CD4-positive, alpha-beta memory T cell (primary cell): ENCODE measurements at regions not wholly inside any gene's neighbourhood (a gene's known extent, or its start where the extent isn't known, plus 50 kb on each side); places are given as distances from the start of the nearest gene placed in this dataset.
"Not testable (repeated sequence)": the region's sequence is repeated elsewhere in the genome, so short reads cannot be mapped to it uniquely, and the experiment has no call there.

ENCODE experiments used
- CTCF ChIA-PET: fragments of 350-600 bp; sonication (Branson Sonifier 250); formaldehyde crosslinking; loops from one replicate; lab custom pipeline; 2021; ENCODE audit warnings: inconsistent platforms; ENCODE audit not compliant: partially characterized antibody; lab: Charles Lee
- POLR2A ChIA-PET: fragments of 350-600 bp; sonication (Branson Sonifier 250); formaldehyde crosslinking; loops from one replicate; lab custom pipeline; 2021; ENCODE audit not compliant: partially characterized antibody; lab: Charles Lee
- DNase-seq, 5 donors: peaks; one replicate each; pipeline versions ENCODE4 v3.0.0 to v3.0.0-alpha.2; 2020 to 2022; ENCODE audit warnings: mixed read lengths in 1 of 5
- H3K27ac ChIP-seq: one replicate; pipeline ENCODE4 v1.7.0; 2013; ENCODE audit warnings: low read depth, low read length
- H3K27me3 ChIP-seq: 2 replicates; pipeline ENCODE4 v1.7.0; 2013; ENCODE audit warnings: mild to moderate bottlenecking, low read length, moderate library complexity; ENCODE audit not compliant: insufficient read depth
- H3K36me3 ChIP-seq: 2 replicates; pipeline ENCODE4 v1.7.0; 2013; ENCODE audit warnings: mild to moderate bottlenecking, low read length, moderate library complexity; ENCODE audit not compliant: insufficient read depth
- H3K4me1 ChIP-seq: 2 replicates; pipeline ENCODE4 v1.7.0; 2013; ENCODE audit warnings: mild to moderate bottlenecking, low read length, moderate library complexity; ENCODE audit not compliant: insufficient read depth
- H3K4me3 ChIP-seq, 2 donors: one replicate each; pipeline ENCODE4 v1.7.0; 2013; ENCODE audit warnings: low read length in 2 of 2, mild to moderate bottlenecking in 1 of 2
- H3K9me3 ChIP-seq, 2 donors: one replicate each; pipeline ENCODE4 v1.7.0; 2013; ENCODE audit warnings: low read length in 2 of 2, control low read depth in 1 of 2; ENCODE audit not compliant: control insufficient read depth in 1 of 2
- H3K27ac Mint-ChIP-seq, 7 donors: one replicate each; pipeline ENCODE4 v1.8.0; 2020 to 2021; ENCODE audit warnings: mixed read lengths in 7 of 7, mild to moderate bottlenecking in 6 of 7, inconsistent platforms in 3 of 7, moderate library complexity in 3 of 7
- H3K27me3 Mint-ChIP-seq, 2 donors: one replicate each; pipeline ENCODE4 v1.8.0; 2020 to 2021; ENCODE audit warnings: mixed read lengths in 2 of 2
- H3K36me3 Mint-ChIP-seq, 2 donors: one replicate each; pipeline ENCODE4 v1.8.0; 2020 to 2021; ENCODE audit warnings: mixed read lengths in 2 of 2, inconsistent platforms in 1 of 2, mild to moderate bottlenecking in 1 of 2
- H3K4me1 Mint-ChIP-seq, 4 donors: one replicate each; pipeline ENCODE4 v1.8.0; 2020 to 2021; ENCODE audit warnings: mixed read lengths in 4 of 4, mild to moderate bottlenecking in 1 of 4
- H3K4me3 Mint-ChIP-seq, 8 donors: one replicate each; pipeline ENCODE4 v1.8.0; 2020 to 2021; ENCODE audit warnings: mixed read lengths in 8 of 8, mild to moderate bottlenecking in 7 of 8, moderate library complexity in 6 of 8, inconsistent platforms in 3 of 8
- H3K9me3 Mint-ChIP-seq, 8 donors: one replicate each; pipeline ENCODE4 v1.8.0; 2020 to 2021; ENCODE audit warnings: mixed read lengths in 8 of 8, mild to moderate bottlenecking in 5 of 8, inconsistent platforms in 3 of 8, moderate library complexity in 1 of 8
- intact Hi-C: fragments of 100-400 bp; cut with micrococcal nuclease; formaldehyde crosslinking; loops from one replicate; pipeline ENCODE4 v1.15.1; 2023

GRCh38 chr12:111242184-111242583 is 126.7 kb downstream of the PHETA1 start:
- Histone ChIP-seq H3K27ac (no peak overlapping the region), H3K36me3 (no peaks in the 10 kb centered on the region), H3K4me1 (no peaks in the 10 kb centered on the region), H3K4me3 (no peak overlapping the region), H3K27me3 (no peaks in the 10 kb centered on the region), H3K9me3 (no peaks in the 10 kb centered on the region)
- POLR2A ChIA-PET = no interaction called here
- H3K9me3 Mint-ChIP-seq = peaks cover 0 to 11% (median 6%) of the 10 kb centered on the region in 8 donors
- no peaks in the 10 kb centered on the region for H3K36me3 Mint-ChIP-seq
- intact Hi-C loops = no loop called here
- DNase-seq = no peak
- peaks cover 12 to 15% of the 10 kb centered on the region in 2 donors for H3K27me3 Mint-ChIP-seq
- no peak overlapping the region for H3K4me3 Mint-ChIP-seq
- H3K27ac Mint-ChIP-seq = no peak overlapping the region
- no peaks in the 10 kb centered on the region for H3K4me1 Mint-ChIP-seq
- CTCF ChIA-PET = no interaction called here

DNA sequence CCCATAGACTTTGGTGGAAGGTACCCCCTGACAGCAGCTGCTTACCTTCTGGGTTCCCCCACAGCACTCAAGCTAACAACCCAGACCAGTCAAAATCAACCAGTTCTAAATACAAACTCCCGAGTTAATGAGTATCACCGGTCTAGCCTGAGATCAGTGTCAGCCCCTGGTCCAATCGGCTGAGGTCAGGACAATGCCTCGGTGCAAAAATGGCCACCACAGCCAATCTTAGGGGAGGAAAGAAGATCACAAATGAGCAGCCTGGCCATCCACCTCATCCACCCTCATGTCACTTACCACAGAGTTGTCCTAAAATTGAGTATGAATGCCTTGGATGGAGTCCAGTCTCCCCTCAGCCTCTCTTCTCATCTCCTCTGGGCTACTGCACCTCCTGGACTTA is 128.5 kb downstream of the PHETA1 start:
- ChIA-PET POLR2A (no interaction called here), CTCF (no interaction called here)
- Mint-ChIP-seq H3K4me1 (no peaks in the 10 kb centered on the region), H3K27me3 (peaks cover 9 to 14% of the 10 kb centered on the region in 2 donors), H3K9me3 (peaks cover 0 to 11% (median 8%) of the 10 kb centered on the region in 8 donors), H3K4me3 (no peak overlapping the region), H3K36me3 (no peaks in the 10 kb centered on the region), H3K27ac (no peak overlapping the region)
- H3K36me3 ChIP-seq = no peaks in the 10 kb centered on the region
- H3K27ac ChIP-seq = no peak overlapping the region
- intact Hi-C loops = no loop called here
- DNase-seq = no peak
- no peaks in the 10 kb centered on the region for H3K9me3 ChIP-seq
- no peaks in the 10 kb centered on the region for H3K27me3 ChIP-seq
- H3K4me3 ChIP-seq = no peak overlapping the region
- H3K4me1 ChIP-seq = no peaks in the 10 kb centered on the region

GRCh38 chr12:111239235-111239634 is 129.7 kb downstream of the PHETA1 start:
- no peak overlapping the region for H3K4me3 Mint-ChIP-seq
- no peaks in the 10 kb centered on the region for H3K36me3 Mint-ChIP-seq
- H3K9me3 Mint-ChIP-seq = peaks cover 0 to 10% (median 5%) of the 10 kb centered on the region in 8 donors
- ChIA-PET POLR2A (no interaction called here), CTCF (no interaction called here)
- no peak overlapping the region for H3K4me3 ChIP-seq
- no peaks in the 10 kb centered on the region for H3K4me1 ChIP-seq
- no peaks in the 10 kb centered on the region for H3K36me3 ChIP-seq
- no peak overlapping the region for H3K27ac ChIP-seq
- H3K27me3 ChIP-seq = no peaks in the 10 kb centered on the region
- no peak for DNase-seq
- no peak overlapping the region for H3K27ac Mint-ChIP-seq
- no peaks in the 10 kb centered on the region for H3K9me3 ChIP-seq
- peaks cover 9 to 14% of the 10 kb centered on the region in 2 donors for H3K27me3 Mint-ChIP-seq
- no peaks in the 10 kb centered on the region for H3K4me1 Mint-ChIP-seq
- intact Hi-C loops = no loop called here

DNA sequence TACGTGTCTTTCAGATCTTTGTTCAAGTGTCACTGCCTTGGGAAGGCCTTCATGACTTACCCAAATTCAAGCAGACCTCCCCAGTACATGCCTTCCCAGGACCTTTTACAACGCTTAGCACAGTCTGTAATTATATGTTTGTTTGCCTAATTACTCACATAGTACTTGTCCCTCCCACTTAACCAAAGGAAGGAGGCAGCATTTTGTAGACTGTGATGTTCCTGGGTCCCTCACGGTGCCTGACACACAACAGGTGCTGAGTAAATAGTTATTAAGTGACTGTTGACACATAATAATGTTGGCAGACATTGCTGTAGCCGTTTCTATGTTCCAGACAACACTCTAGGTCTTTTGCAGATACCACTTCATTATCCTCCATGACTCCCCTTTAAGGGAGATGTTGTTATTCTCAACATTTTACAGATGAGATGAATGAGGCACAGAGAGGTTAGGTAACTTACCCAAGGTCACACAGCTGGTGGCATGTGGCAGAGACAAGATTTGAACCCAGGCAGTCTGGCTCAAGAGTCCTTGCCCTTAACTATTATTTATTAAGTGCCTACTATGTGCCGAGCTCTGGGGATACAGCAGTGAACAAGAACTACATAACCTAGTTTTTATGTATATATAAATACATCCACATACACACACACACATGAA is 130.7 kb downstream of the PHETA1 start:
- Mint-ChIP-seq H3K27me3 (peaks cover 11 to 20% of the 10 kb centered on the region in 2 donors), H3K4me1 (no peaks in the 10 kb centered on the region), H3K9me3 (peaks cover 2 to 14% (median 3%) of the 10 kb centered on the region in 8 donors), H3K36me3 (no peaks in the 10 kb centered on the region), H3K27ac (no peak overlapping the region), H3K4me3 (no peak overlapping the region)
- intact Hi-C loops = no loop called here
- ChIA-PET CTCF (no interaction called here), POLR2A (no interaction called here)
- no peak for DNase-seq
- no peaks in the 10 kb centered on the region for H3K4me1 ChIP-seq
- H3K27me3 ChIP-seq = no peaks in the 10 kb centered on the region
- H3K27ac ChIP-seq = no peak overlapping the region
- no peaks in the 10 kb centered on the region for H3K36me3 ChIP-seq
- no peaks in the 10 kb centered on the region for H3K9me3 ChIP-seq
- no peak overlapping the region for H3K4me3 ChIP-seq

- H3K27me3 ChIP-seq, H3K27ac Mint-ChIP-seq, H3K4me1 ChIP-seq, H3K4me1 Mint-ChIP-seq, H3K36me3 ChIP-seq, H3K4me3 ChIP-seq, intact Hi-C loops, DNase-seq, H3K9me3 ChIP-seq, H3K36me3 Mint-ChIP-seq, POLR2A ChIA-PET, H3K4me3 Mint-ChIP-seq, H3K27ac ChIP-seq: not testable (repeated sequence)
- H3K9me3 Mint-ChIP-seq = peaks cover 2 to 14% (median 3%) of the 10 kb centered on the region in 8 donors
- CTCF ChIA-PET = interaction anchor here (0.7 kb wide), 1 partner anchor 239 kb away, joined by 4 read pairs; no protein-coding TSS in a partner anchor
- peaks cover 10 to 30% of the 10 kb centered on the region in 2 donors for H3K27me3 Mint-ChIP-seq
These were observed 134.4 kb downstream of the PHETA1 start for GRCh38 chr12:111234491-111234890.

DNA sequence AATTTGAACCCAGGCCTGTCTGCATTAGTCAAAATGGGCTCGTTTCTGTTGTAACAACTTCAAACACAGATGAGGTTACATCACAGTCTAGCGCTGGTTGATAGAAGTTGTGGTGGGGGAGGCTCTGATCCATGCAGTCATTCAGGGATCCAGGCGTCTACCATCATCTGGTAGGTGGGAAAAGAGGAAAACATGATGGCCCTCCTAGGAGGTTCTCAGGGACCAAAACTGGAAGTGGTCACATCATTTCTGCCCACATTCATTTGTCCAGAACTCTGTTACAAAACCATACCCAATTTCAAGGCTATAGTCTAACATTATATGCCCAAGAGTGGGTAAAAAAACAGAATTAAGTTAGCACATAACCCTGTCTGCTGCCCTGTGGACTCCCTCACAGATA is 135.1 kb downstream of the PHETA1 start:
- no peaks in the 10 kb centered on the region for H3K9me3 ChIP-seq
- peaks cover 11 to 32% of the 10 kb centered on the region in 2 donors for H3K27me3 Mint-ChIP-seq
- H3K36me3 Mint-ChIP-seq = no peaks in the 10 kb centered on the region
- intact Hi-C loops = no loop called here
- no peak overlapping the region for H3K4me3 Mint-ChIP-seq
- CTCF ChIA-PET = no interaction called here
- peaks cover 2 to 14% (median 3%) of the 10 kb centered on the region in 8 donors for H3K9me3 Mint-ChIP-seq
- no peak overlapping the region for H3K27ac Mint-ChIP-seq
- H3K36me3 ChIP-seq = no peaks in the 10 kb centered on the region
- POLR2A ChIA-PET = no interaction called here
- no peak overlapping the region for H3K27ac ChIP-seq
- H3K27me3 ChIP-seq = no peaks in the 10 kb centered on the region
- no peaks in the 10 kb centered on the region for H3K4me1 Mint-ChIP-seq
- DNase-seq = no peak
- H3K4me3 ChIP-seq = no peak overlapping the region
- no peaks in the 10 kb centered on the region for H3K4me1 ChIP-seq

DNA sequence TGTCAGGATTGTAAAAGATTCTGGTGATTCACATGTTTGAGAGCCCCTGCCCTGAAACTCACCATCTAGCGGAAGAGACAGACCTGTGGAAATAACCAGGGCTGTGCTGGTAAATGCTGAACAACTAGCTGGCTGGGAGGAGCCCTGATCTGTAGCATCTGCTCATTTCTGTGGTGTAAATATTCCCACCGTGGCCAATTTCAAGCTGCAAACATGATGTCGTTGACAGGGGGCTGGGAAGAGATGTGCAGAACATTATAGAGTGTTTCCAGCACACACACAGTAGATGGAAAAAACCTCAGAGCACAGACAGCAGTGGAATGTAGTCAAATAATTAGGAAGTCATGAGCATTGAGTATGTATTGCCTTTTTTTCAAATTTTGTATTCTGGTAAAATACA is 138.2 kb downstream of the PHETA1 start:
- H3K36me3 ChIP-seq = no peaks in the 10 kb centered on the region
- Mint-ChIP-seq H3K4me1 (no peaks in the 10 kb centered on the region), H3K27ac (no peak overlapping the region), H3K4me3 (no peak overlapping the region), H3K36me3 (no peaks in the 10 kb centered on the region), H3K27me3 (peaks cover 12 to 23% of the 10 kb centered on the region in 2 donors), H3K9me3 (peaks cover 0 to 12% (median 2%) of the 10 kb centered on the region in 8 donors)
- no peaks in the 10 kb centered on the region for H3K9me3 ChIP-seq
- ChIA-PET POLR2A (no interaction called here), CTCF (no interaction called here)
- H3K4me1 ChIP-seq = no peaks in the 10 kb centered on the region
- no peaks in the 10 kb centered on the region for H3K27me3 ChIP-seq
- H3K27ac ChIP-seq = no peak overlapping the region
- no peak for DNase-seq
- intact Hi-C loops = no loop called here
- H3K4me3 ChIP-seq = no peak overlapping the region
